Lower lobe of right lung (tissue), 2 donors: ENCODE measurements at regions not wholly inside any gene's neighbourhood (a gene's known extent, or its start where the extent isn't known, plus 50 kb on each side); places are given as distances from the start of the nearest gene placed in this dataset.
A peak's percentile ranks its signal among the peaks of the same experiment; 100 is the strongest.

ENCODE experiments used
- ATAC-seq, 2 donors: fragments of 200-7000 bp; cut with Tn5 transposase; one replicate each; pipeline ENCODE4 v1.9.1; 2020 to 2022; ENCODE audit warnings: mild to moderate bottlenecking in 2 of 2, moderate library complexity in 2 of 2
- DNase-seq: peaks from one replicate; pipeline ENCODE4 v3.0.0-alpha.2; 2020
- H3K27ac ChIP-seq: fragments of 200-600 bp; one replicate; pipeline ENCODE4 v1.8.0; 2022
- H3K27me3 ChIP-seq: fragments of 200-600 bp; one replicate; pipeline ENCODE4 v1.8.0; 2022; ENCODE audit warnings: low read depth
- H3K36me3 ChIP-seq: fragments of 200-600 bp; one replicate; pipeline ENCODE4 v1.8.0; 2022; ENCODE audit warnings: mild to moderate bottlenecking
- H3K4me1 ChIP-seq: fragments of 200-600 bp; one replicate; pipeline ENCODE4 v1.8.0; 2022
- H3K4me3 ChIP-seq: fragments of 200-600 bp; one replicate; pipeline ENCODE4 v1.8.0; 2022; ENCODE audit warnings: mild to moderate bottlenecking
- H3K9me3 ChIP-seq: fragments of 200-600 bp; one replicate; pipeline ENCODE4 v1.8.0; 2022
- CTCF ChIP-seq: fragments of 200-600 bp; IDR thresholded peaks from one replicate; pipeline ENCODE4 v1.8.0; 2022; ENCODE audit warnings: antibody characterized with exemption, mild to moderate bottlenecking
- intact Hi-C: fragments of 100-400 bp; cut with DNase I; formaldehyde crosslinking; loops from one replicate; pipeline ENCODE4 v1.11.0; 2022
- donor health status: DM: no; HTN: yes; CAD: no; lungs with severe emphysema.

DNA sequence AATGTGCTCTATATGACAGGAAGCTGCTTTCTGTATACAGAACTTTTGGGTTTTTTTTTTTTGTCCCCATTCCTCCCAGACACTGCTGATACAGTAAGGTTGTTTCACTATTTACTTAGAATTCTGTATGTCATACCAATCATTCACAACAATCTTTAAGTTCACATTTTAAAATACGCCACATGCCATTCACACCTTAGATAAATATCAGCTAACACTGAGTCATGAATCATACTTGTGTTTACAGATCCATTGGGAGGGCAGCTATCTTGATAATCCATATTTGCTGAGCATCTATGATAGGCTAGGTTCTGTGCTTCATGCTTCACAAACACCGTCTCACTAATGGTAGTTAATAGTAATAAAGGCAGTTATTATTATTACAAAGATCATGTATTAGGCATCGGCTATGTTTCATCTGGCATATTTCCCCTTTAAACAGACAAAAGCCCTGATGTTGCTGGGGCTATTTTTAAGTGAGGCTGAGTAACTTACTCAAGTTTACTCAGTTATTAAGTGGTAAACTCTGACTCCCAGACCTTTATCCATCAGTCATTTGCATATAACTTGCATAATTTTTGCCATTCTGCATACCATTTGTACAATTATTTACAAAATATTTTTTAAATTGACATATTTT lies 152.2 kb upstream of the HMHB1 start:
- Histone ChIP-seq H3K4me3 (no peak overlapping the region), H3K9me3 (no peaks in the 10 kb centered on the region), H3K27ac (no peak overlapping the region), H3K4me1 (no peaks in the 10 kb centered on the region), H3K36me3 (no peaks in the 10 kb centered on the region), H3K27me3 (no peaks in the 10 kb centered on the region)
- DNase-seq (no peak), ATAC-seq (peak in 1 of 2 donors; percentile 80)
- intact Hi-C loops, result no loop called here
- no peak for TF ChIP-seq CTCF

DNA sequence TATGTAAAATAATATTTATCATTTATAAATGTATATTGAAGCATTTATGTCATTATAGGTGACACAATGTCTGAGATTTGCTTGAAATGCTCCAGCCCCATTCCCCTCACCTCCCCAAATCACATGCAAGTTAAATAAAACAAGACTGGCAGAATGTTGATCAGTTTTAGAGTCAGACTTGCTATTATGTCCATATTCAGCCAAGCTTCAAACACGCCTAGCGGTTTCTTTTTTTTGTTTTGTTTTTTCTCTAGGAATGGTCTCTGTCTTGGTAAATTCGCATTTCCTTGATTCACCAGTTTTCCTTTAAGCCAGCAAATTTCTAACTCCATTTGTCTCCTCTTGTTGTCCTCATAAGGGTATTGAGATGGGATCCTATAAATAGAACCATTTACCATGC lies 153.0 kb upstream of the HMHB1 start:
- ATAC-seq, result no peak
- intact Hi-C loops, result no loop called here
- no peaks in the 10 kb centered on the region for H3K9me3 ChIP-seq

GRCh38 chr5:143657647-143658285 lies 154.2 kb upstream of the HMHB1 start:
- TF ChIP-seq CTCF, result no peak
- intact Hi-C loops, result no loop called here
- H3K27ac ChIP-seq, result no peak overlapping the region
- H3K4me3 ChIP-seq, result no peak overlapping the region
- ATAC-seq (no peak), DNase-seq (no peak)
- no peaks in the 10 kb centered on the region for H3K4me1 ChIP-seq
- no peaks in the 10 kb centered on the region for H3K36me3 ChIP-seq
- no peaks in the 10 kb centered on the region for H3K27me3 ChIP-seq
- no peaks in the 10 kb centered on the region for H3K9me3 ChIP-seq

More for the DNA sequence above, 153.0 kb upstream of the HMHB1 start:
- Histone ChIP-seq H3K27ac (no peak overlapping the region), H3K27me3 (no peaks in the 10 kb centered on the region), H3K4me1 (no peaks in the 10 kb centered on the region), H3K4me3 (no peak overlapping the region), H3K36me3 (no peaks in the 10 kb centered on the region)
- no peak for DNase-seq
- no peak for TF ChIP-seq CTCF

DNA sequence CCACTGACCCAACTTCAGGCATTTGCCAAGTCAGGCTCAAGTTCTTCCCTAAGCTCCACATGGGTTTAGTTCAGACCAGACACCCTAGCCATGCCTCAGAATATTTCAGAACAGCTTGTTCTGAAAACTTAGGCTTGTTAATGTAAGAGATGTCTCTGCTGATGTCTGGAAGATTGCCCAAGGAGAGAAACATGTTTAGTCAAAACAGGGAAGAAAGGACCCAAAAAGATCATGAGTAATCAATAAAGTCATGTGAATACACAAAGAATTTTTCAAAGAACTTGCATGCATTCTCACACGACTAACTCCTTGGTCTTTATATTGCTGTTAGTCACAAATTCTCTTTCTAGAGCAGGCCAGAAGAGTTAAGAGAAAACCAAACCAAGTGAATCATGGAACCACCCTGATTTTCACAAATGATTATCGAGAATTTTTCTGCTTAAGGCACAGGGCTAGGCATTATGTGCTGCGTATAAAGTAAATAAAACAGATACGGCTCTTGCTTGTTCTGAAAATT lies 158.1 kb upstream of the HMHB1 start:
- Histone ChIP-seq H3K4me3 (no peak overlapping the region), H3K9me3 (no peaks in the 10 kb centered on the region), H3K27me3 (no peaks in the 10 kb centered on the region), H3K4me1 (no peaks in the 10 kb centered on the region), H3K36me3 (no peaks in the 10 kb centered on the region), H3K27ac (no peak overlapping the region)
- ATAC-seq, result no peak
- intact Hi-C loops, result no loop called here
- no peak for TF ChIP-seq CTCF
- no peak for DNase-seq

DNA sequence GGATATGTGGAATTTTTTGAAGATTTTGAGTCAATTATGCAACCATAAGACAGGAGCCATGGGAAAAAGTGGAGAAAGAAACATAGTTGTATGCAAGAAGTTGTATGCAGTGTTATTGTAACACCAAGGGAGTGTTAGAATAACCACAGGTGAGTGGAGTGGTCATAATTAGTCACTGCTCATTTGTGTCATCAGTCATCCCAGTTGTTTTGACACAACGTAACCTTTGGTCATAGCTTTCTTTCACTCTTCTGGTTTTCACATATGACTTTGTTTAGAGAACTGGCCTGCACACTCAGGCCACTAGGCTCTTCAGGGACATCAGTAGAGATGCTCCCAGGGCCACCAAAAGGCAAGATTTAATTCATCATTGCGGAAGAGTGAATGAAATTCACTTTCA lies 158.7 kb upstream of the HMHB1 start:
- intact Hi-C loops, result no loop called here
- H3K27ac ChIP-seq, result no peak overlapping the region

More for the DNA sequence above, 158.7 kb upstream of the HMHB1 start:
- H3K4me1 ChIP-seq, result no peaks in the 10 kb centered on the region
- no peaks in the 10 kb centered on the region for H3K9me3 ChIP-seq
- no peaks in the 10 kb centered on the region for H3K36me3 ChIP-seq
- DNase-seq (no peak), ATAC-seq (no peak)
- no peak overlapping the region for H3K4me3 ChIP-seq
- no peaks in the 10 kb centered on the region for H3K27me3 ChIP-seq
- TF ChIP-seq CTCF, result no peak
